Epithelial cell of proximal tubule (primary cell): ENCODE measurements at regions not wholly inside any gene's neighbourhood (a gene's known extent, or its start where the extent isn't known, plus 50 kb on each side); places are given as distances from the start of the nearest gene placed in this dataset.

Experiments used
- DNase-seq: peaks from one replicate; pipeline ENCODE4 v3.0.0-alpha.2; 2011; ENCODE audit warnings: low read depth
- H3K4me3 ChIP-seq: 2 replicates; pipeline ENCODE4 v1.5.1; 2011; ENCODE audit warnings: low read depth, mild to moderate bottlenecking, low read length
- CTCF ChIP-seq: conservative IDR thresholded peaks from 2 replicates; pipeline ENCODE4 v1.5.1; 2012; ENCODE audit warnings: low read depth, mild to moderate bottlenecking, low read length

- no peak for TF ChIP-seq CTCF
- no peak overlapping the region for H3K4me3 ChIP-seq
- DNase-seq, result no peak
Observed at GRCh38 chr11:13881226-13881905, 81.2 kb upstream of the SPON1 start.

GRCh38 chr11:13883042-13883441, 79.5 kb upstream of the SPON1 start:
- H3K4me3 ChIP-seq, result no peak overlapping the region
- no peak for TF ChIP-seq CTCF
- DNase-seq, result no peak

- no peak for TF ChIP-seq CTCF
- H3K4me3 ChIP-seq, result no peak overlapping the region
- no peak for DNase-seq
Observed at GRCh38 chr11:13883589-13883988, 78.9 kb upstream of the SPON1 start.

- TF ChIP-seq CTCF, result no peak
- DNase-seq, result no peak
- no peak overlapping the region for H3K4me3 ChIP-seq
Observed at GRCh38 chr11:13884158-13884799, 78.2 kb upstream of the SPON1 start.

- TF ChIP-seq CTCF, result no peak
- DNase-seq, result no peak
- H3K4me3 ChIP-seq, result no peak overlapping the region
Observed at GRCh38 chr11:13885083-13885482, 77.4 kb upstream of the SPON1 start.

- no peak for DNase-seq
- H3K4me3 ChIP-seq, result no peak overlapping the region
- no peak for TF ChIP-seq CTCF
Observed at GRCh38 chr11:13889552-13890249, 72.8 kb upstream of the SPON1 start.
